ENCODE measurements at regions not wholly inside any gene's neighbourhood (a gene's known extent, or its start where the extent isn't known, plus 50 kb on each side); places are given as distances from the start of the nearest gene placed in this dataset.

- Histone ChIP-seq H3K9ac (ENCODE audit: low read length) (no peak overlapping the region), H2AFZ (ENCODE audit: low read depth, low read length) (no peak overlapping the region), H3K27ac (ENCODE audit: low read depth, low read length) (no peak overlapping the region), H4K20me1 (ENCODE audit: insufficient read depth, low read length) (no peaks in the 10 kb centered on the region), H3K4me2 (ENCODE audit: low read length) (no peak overlapping the region), H3K4me1 (ENCODE audit: insufficient read depth, low read length) (peaks cover 4% of the 10 kb centered on the region), H3K36me3 (ENCODE audit: insufficient read depth, low read length) (no peaks in the 10 kb centered on the region), H3K27me3 (ENCODE audit: insufficient read depth, low read length) (no peaks in the 10 kb centered on the region), H3K79me2 (ENCODE audit: insufficient read depth, low read length) (no peaks in the 10 kb centered on the region), H3K4me3 (ENCODE audit: insufficient read depth, low read depth, low read length) (no peak overlapping the region), H3K9me3 (ENCODE audit: insufficient read depth, low read depth, low read length) (no peaks in the 10 kb centered on the region)
- DNase-seq (ENCODE audit: low read depth) = no peak
- Mint-ChIP-seq H3K36me3 (ENCODE audit: low read depth, unreplicated experiment) (peaks cover 10% of the 10 kb centered on the region), H3K27me3 (ENCODE audit: low read depth, unreplicated experiment) (no peaks in the 10 kb centered on the region), H3K9me3 (ENCODE audit: unreplicated experiment) (no peaks in the 10 kb centered on the region), H3K4me1 (ENCODE audit: low read depth, unreplicated experiment) (no peaks in the 10 kb centered on the region), H3K27ac (ENCODE audit: unreplicated experiment) (no peak overlapping the region), H3K4me3 (ENCODE audit: unreplicated experiment) (no peak overlapping the region)
- TF ChIP-seq EZH2 (IDR thresholded peaks at IDR 0.05; ENCODE audit: insufficient read depth, low read length) (no peak), CTCF (IDR thresholded peaks at IDR 0.05; ENCODE audit: insufficient read depth, low read depth, low read length) (no peak)
- FAIRE-seq = no peak
These were observed 209.5 kb upstream of the KCTD7 start for GRCh38 chr7:66419210-66419609.

- H3K27ac ChIP-seq (ENCODE audit: low read depth, low read length) = no peak overlapping the region
- no peaks in the 10 kb centered on the region for H3K79me2 ChIP-seq (ENCODE audit: insufficient read depth, low read length)
- H3K9ac ChIP-seq (ENCODE audit: low read length) = no peak overlapping the region
- no peak for FAIRE-seq
- H3K27me3 ChIP-seq (ENCODE audit: insufficient read depth, low read length) = no peaks in the 10 kb centered on the region
- H3K4me3 ChIP-seq (ENCODE audit: insufficient read depth, low read depth, low read length) = no peak overlapping the region
- Mint-ChIP-seq H3K4me3 (ENCODE audit: unreplicated experiment) (no peak overlapping the region), H3K36me3 (ENCODE audit: low read depth, unreplicated experiment) (peaks cover 24% of the 10 kb centered on the region), H3K9me3 (ENCODE audit: unreplicated experiment) (no peaks in the 10 kb centered on the region), H3K27ac (ENCODE audit: unreplicated experiment) (no peak overlapping the region), H3K27me3 (ENCODE audit: low read depth, unreplicated experiment) (no peaks in the 10 kb centered on the region), H3K4me1 (ENCODE audit: low read depth, unreplicated experiment) (no peaks in the 10 kb centered on the region)
- DNase-seq (ENCODE audit: low read depth) = no peak
- H4K20me1 ChIP-seq (ENCODE audit: insufficient read depth, low read length) = no peaks in the 10 kb centered on the region
- H3K36me3 ChIP-seq (ENCODE audit: insufficient read depth, low read length) = no peaks in the 10 kb centered on the region
- no peak overlapping the region for H3K4me2 ChIP-seq (ENCODE audit: low read length)
- TF ChIP-seq EZH2 (IDR thresholded peaks at IDR 0.05; ENCODE audit: insufficient read depth, low read length) = no peak
- no peak for TF ChIP-seq CTCF (IDR thresholded peaks at IDR 0.05; ENCODE audit: insufficient read depth, low read depth, low read length)
- H3K9me3 ChIP-seq (ENCODE audit: insufficient read depth, low read depth, low read length) = no peaks in the 10 kb centered on the region
- no peak overlapping the region for H2AFZ ChIP-seq (ENCODE audit: low read depth, low read length)
- H3K4me1 ChIP-seq (ENCODE audit: insufficient read depth, low read length) = no peaks in the 10 kb centered on the region
These were observed 206.7 kb upstream of the KCTD7 start for GRCh38 chr7:66421830-66422475.

DNA sequence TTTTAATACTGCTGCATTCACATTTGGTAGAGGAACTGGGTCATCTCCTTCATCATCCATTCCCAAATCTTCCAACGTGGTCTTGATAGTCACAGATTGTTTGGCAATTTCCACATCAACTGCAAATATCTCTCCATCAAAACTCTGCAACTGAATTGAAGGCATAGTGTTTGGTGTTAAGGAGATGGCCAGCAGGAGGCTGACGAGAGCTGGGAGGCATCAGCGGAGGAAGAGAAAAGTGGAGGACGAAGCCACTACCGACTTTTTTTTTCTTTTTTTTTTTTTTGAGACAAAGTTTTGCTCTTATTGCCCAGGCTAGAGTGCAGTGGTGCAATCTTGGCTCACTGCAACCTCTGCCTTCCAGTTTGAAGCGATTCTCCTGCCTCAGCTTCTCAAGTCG, 205.0 kb upstream of the KCTD7 start:
- no peak overlapping the region for H3K27ac Mint-ChIP-seq (ENCODE audit: unreplicated experiment)

More for the DNA sequence above, 205.0 kb upstream of the KCTD7 start:
- Mint-ChIP-seq H3K36me3 (ENCODE audit: low read depth, unreplicated experiment) (peaks cover 21% of the 10 kb centered on the region), H3K4me3 (ENCODE audit: unreplicated experiment) (no peak overlapping the region), H3K4me1 (ENCODE audit: low read depth, unreplicated experiment) (no peaks in the 10 kb centered on the region), H3K27me3 (ENCODE audit: low read depth, unreplicated experiment) (no peaks in the 10 kb centered on the region), H3K9me3 (ENCODE audit: unreplicated experiment) (no peaks in the 10 kb centered on the region)
- no peak overlapping the region for H3K4me2 ChIP-seq (ENCODE audit: low read length)
- TF ChIP-seq CTCF (IDR thresholded peaks at IDR 0.05; ENCODE audit: insufficient read depth, low read depth, low read length) (no peak), EZH2 (IDR thresholded peaks at IDR 0.05; ENCODE audit: insufficient read depth, low read length) (no peak)
- no peak for FAIRE-seq
- no peaks in the 10 kb centered on the region for H3K27me3 ChIP-seq (ENCODE audit: insufficient read depth, low read length)
- DNase-seq (ENCODE audit: low read depth) = no peak
- no peaks in the 10 kb centered on the region for H3K9me3 ChIP-seq (ENCODE audit: insufficient read depth, low read depth, low read length)
- H3K79me2 ChIP-seq (ENCODE audit: insufficient read depth, low read length) = no peaks in the 10 kb centered on the region
- H4K20me1 ChIP-seq (ENCODE audit: insufficient read depth, low read length) = no peaks in the 10 kb centered on the region
- no peak overlapping the region for H3K4me3 ChIP-seq (ENCODE audit: insufficient read depth, low read depth, low read length)
- no peak overlapping the region for H2AFZ ChIP-seq (ENCODE audit: low read depth, low read length)
- H3K36me3 ChIP-seq (ENCODE audit: insufficient read depth, low read length) = no peaks in the 10 kb centered on the region
- no peak overlapping the region for H3K27ac ChIP-seq (ENCODE audit: low read depth, low read length)
- no peaks in the 10 kb centered on the region for H3K4me1 ChIP-seq (ENCODE audit: insufficient read depth, low read length)
- no peak overlapping the region for H3K9ac ChIP-seq (ENCODE audit: low read length)
